Mesothelial cell of epicardium (in vitro differentiated cells): ENCODE measurements at regions not wholly inside any gene's neighbourhood (a gene's known extent, or its start where the extent isn't known, plus 50 kb on each side); places are given as distances from the start of the nearest gene placed in this dataset.

Experiments used
- DNase-seq, 2 experiments: peaks; one replicate each; pipeline ENCODE4 v3.0.0; 2021; ENCODE audit warnings: low spot score in 2 of 2; ENCODE audit not compliant: unreplicated experiment in 2 of 2
- H3K27ac Mint-ChIP-seq: 2 replicates; pipeline ENCODE4 v1.8.0; 2021; ENCODE audit warnings: mixed read lengths
- H3K27me3 Mint-ChIP-seq: 2 replicates; pipeline ENCODE4 v1.8.0; 2021; ENCODE audit warnings: low read depth, mixed read lengths
- H3K36me3 Mint-ChIP-seq: 2 replicates; pipeline ENCODE4 v1.8.0; 2021; ENCODE audit warnings: mixed read lengths
- H3K4me1 Mint-ChIP-seq: 2 replicates; pipeline ENCODE4 v1.8.0; 2021; ENCODE audit warnings: mixed read lengths
- H3K4me3 Mint-ChIP-seq: 2 replicates; pipeline ENCODE4 v1.8.0; 2021; ENCODE audit warnings: mild to moderate bottlenecking, moderate library complexity, mixed read lengths
- H3K9me3 Mint-ChIP-seq: 2 replicates; pipeline ENCODE4 v1.8.0; 2021; ENCODE audit warnings: mixed read lengths
- CTCF ChIP-seq: fragments of 200-600 bp; sonication (generic); IDR thresholded peaks from one replicate; pipeline ENCODE4 v1.5.0; 2021; ENCODE audit warnings: antibody characterized with exemption; ENCODE audit not compliant: unreplicated experiment

DNA sequence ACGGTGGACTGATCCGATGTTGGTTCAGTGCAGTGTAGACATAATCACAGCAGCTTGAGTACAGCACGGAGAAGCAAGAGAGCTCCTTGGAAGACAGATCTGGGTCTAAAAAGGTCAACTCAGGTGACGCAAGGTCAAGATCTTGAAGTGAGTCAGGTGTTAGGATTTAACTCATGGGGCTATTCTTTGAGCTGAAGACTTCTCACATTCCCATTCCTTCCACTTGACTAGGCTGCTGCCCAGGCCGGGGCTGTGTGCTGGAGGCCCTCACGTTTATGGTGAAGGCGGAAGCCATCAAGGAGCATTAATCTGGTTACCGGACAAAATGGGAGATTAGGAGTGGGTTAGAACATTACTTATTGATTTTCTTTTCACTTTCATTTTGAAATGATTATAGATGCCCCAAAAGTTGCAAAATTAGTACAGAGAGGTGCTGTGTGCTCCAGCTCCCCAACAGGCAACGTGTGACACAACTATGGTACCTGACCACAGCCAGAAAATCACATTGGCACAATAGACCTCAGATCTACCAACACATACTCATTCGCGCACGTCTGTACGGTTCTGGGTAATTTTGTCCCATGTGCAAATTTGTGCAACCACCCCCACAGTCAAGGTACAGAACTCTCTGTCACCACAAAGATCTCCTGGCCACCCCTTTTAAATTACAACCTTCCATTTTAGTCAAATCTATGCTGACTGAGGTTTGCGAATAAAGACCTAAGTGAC, 77.6 kb upstream of the SEC11C start:
- H3K4me1 Mint-ChIP-seq: peaks cover under 1% of the 10 kb centered on the region
- TF ChIP-seq CTCF: no peak
- H3K9me3 Mint-ChIP-seq: no peaks in the 10 kb centered on the region
- no peak for DNase-seq
- no peak overlapping the region for H3K27ac Mint-ChIP-seq
- H3K27me3 Mint-ChIP-seq: no peaks in the 10 kb centered on the region
- H3K36me3 Mint-ChIP-seq: no peaks in the 10 kb centered on the region
- H3K4me3 Mint-ChIP-seq: no peak overlapping the region

- no peak for DNase-seq
- no peaks in the 10 kb centered on the region for H3K4me1 Mint-ChIP-seq
Observed at GRCh38 chr18:59062643-59063006, 77.1 kb upstream of the SEC11C start.

DNA sequence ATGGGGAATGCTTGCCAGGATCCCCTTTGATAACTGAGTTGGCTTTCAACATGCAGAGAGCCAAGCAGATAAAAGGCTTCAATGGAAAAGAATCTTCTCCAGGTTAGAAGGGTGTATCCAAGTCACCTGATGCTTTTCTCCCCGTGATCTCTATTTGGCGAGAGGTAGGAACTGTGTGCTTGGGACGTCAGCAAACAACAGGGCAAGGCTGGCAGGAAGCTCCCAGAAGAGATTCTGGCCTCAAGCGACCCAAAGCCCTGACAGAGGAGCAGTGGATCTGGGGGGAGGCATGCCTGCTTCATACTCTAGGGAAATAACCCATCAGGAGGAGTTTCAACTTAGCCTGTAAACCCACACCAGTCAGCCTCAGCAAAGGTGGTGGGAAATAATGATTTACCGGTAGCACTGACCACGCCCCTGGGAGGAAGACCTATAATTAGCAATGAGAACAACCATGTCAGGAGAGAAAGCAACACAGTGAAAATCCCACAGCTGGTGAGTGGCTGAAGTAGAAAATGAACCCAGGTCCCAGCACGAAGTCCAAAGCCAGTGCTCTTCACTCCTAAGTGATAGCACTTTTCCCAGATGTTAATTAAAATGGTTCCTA, 76.3 kb upstream of the SEC11C start:
- no peaks in the 10 kb centered on the region for H3K36me3 Mint-ChIP-seq
- H3K4me3 Mint-ChIP-seq: no peak overlapping the region
- no peak overlapping the region for H3K27ac Mint-ChIP-seq
- no peaks in the 10 kb centered on the region for H3K27me3 Mint-ChIP-seq
- H3K4me1 Mint-ChIP-seq: no peaks in the 10 kb centered on the region
- no peak for DNase-seq
- TF ChIP-seq CTCF: no peak
- H3K9me3 Mint-ChIP-seq: peaks cover 3% of the 10 kb centered on the region

More at GRCh38 chr18:59062643-59063006, 77.1 kb upstream of the SEC11C start:
- H3K36me3 Mint-ChIP-seq: no peaks in the 10 kb centered on the region
- no peak overlapping the region for H3K4me3 Mint-ChIP-seq
- H3K27me3 Mint-ChIP-seq: no peaks in the 10 kb centered on the region
- TF ChIP-seq CTCF: no peak
- H3K9me3 Mint-ChIP-seq: peaks cover 3% of the 10 kb centered on the region
- no peak overlapping the region for H3K27ac Mint-ChIP-seq

- no peaks in the 10 kb centered on the region for H3K27me3 Mint-ChIP-seq
- no peaks in the 10 kb centered on the region for H3K36me3 Mint-ChIP-seq
- peaks cover 3% of the 10 kb centered on the region for H3K9me3 Mint-ChIP-seq
- no peak overlapping the region for H3K27ac Mint-ChIP-seq
- TF ChIP-seq CTCF: no peak
- no peak for DNase-seq
- no peaks in the 10 kb centered on the region for H3K4me1 Mint-ChIP-seq
- H3K4me3 Mint-ChIP-seq: no peak overlapping the region
Observed at GRCh38 chr18:59063912-59064311, 75.8 kb upstream of the SEC11C start.

DNA sequence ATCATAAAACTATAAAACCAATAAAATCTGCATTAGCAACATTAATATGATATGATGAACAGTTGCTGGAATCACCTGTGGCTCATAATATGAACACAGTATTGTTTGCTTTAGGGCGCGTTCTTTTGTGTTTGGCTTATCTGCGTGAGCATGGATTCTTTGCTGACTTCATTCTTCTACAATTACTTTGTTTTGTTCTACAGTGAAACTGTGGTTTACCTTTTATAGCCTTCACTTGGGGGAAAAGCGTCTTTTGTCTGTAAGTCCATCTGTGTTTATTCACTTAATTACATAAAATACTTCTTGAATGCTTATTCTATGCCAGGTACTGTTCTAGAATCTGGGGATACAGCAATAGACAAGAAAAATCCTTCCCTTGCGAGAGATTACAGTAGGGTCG, 74.0 kb upstream of the SEC11C start:
- H3K4me3 Mint-ChIP-seq: no peak overlapping the region
- no peaks in the 10 kb centered on the region for H3K36me3 Mint-ChIP-seq
- H3K9me3 Mint-ChIP-seq: peaks cover 3% of the 10 kb centered on the region
- no peaks in the 10 kb centered on the region for H3K4me1 Mint-ChIP-seq
- DNase-seq: no peak
- H3K27me3 Mint-ChIP-seq: no peaks in the 10 kb centered on the region
- TF ChIP-seq CTCF: no peak
- H3K27ac Mint-ChIP-seq: no peak overlapping the region

DNA sequence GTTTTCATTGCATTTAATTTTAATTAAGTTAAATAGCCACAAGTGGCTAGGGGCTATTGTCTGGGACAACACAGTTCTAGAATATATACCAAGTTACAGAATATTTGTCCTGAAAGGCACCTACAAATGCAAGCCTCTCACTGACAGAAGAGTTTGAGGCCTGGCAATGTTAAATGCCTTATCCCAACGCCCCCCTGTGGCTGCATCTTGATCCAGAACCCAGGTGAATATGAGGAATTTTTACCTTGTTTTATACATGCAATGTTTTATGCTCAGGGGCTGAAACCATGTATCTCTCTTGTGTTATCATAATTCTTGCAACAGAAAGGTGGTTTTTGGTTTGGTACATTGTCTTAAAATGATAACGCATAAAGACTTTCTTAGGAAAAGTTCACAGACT, 71.8 kb upstream of the SEC11C start:
- TF ChIP-seq CTCF: peak; percentile 35
- Mint-ChIP-seq H3K27me3 (no peaks in the 10 kb centered on the region), H3K9me3 (peaks cover 3% of the 10 kb centered on the region)

More for the DNA sequence above, 71.8 kb upstream of the SEC11C start:
- no peak for DNase-seq
- no peak overlapping the region for H3K27ac Mint-ChIP-seq
- H3K36me3 Mint-ChIP-seq: no peaks in the 10 kb centered on the region
- H3K4me3 Mint-ChIP-seq: no peak overlapping the region
- no peaks in the 10 kb centered on the region for H3K4me1 Mint-ChIP-seq
